ENCODE measurements at regions not wholly inside any gene's neighbourhood (a gene's known extent, or its start where the extent isn't known, plus 50 kb on each side); places are given as distances from the start of the nearest gene placed in this dataset.

DNA sequence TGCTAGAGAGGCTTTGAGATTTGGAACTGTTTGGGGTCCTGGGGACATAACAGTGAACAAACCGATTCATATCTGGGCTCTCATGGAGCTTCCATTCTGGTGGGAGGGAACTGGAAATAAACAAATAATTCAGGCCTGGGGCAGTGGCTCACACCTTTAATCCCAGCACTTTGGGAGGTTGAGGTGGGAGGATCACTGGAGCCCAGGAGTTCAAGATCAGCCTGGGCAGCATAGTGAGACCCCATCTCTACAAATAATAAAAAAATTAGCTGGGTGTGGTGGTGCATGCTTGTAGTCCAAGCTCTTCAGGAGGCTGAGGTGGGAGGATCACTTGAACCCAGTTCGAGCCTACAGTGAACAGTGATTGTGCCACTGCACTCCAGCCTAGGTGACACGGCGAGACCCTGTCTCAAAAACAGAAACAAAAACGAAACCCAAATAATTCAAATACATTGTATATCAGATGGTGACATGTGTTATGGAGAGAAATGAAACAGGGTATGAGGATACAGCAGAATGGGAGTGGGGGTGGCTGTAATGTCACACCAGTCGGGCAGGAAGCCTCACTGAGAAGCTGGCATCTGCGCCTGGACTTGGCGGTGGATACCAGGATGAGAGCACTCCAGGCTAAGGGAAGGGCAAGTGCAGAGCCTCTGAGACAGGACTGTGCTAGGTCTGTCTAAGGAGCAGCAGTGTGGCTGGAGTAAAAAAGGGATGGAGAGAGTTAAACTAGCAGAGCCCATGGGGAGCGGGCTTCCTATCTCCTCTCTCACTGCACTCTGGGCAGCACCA lies 131.1 kb upstream of the ZNF536 start:
- no peaks in the 10 kb centered on the region for H3K9me3 ChIP-seq
- no peaks in the 10 kb centered on the region for H3K4me1 ChIP-seq (ENCODE audit: control insufficient read depth in 1 of 2, low read depth in 2 of 2)
- H3K4me3 ChIP-seq = no peak overlapping the region
- no peaks in the 10 kb centered on the region for H3K27me3 ChIP-seq (replicated peaks; ENCODE audit: insufficient read depth)
- no peaks in the 10 kb centered on the region for H3K36me3 ChIP-seq
- DNase-seq (ENCODE audit: low spot score) (no peak), ATAC-seq (ENCODE audit: insufficient number of reproducible peaks, low FRiP score, low read depth) (no peak)
- TF ChIP-seq, protein P1, sequence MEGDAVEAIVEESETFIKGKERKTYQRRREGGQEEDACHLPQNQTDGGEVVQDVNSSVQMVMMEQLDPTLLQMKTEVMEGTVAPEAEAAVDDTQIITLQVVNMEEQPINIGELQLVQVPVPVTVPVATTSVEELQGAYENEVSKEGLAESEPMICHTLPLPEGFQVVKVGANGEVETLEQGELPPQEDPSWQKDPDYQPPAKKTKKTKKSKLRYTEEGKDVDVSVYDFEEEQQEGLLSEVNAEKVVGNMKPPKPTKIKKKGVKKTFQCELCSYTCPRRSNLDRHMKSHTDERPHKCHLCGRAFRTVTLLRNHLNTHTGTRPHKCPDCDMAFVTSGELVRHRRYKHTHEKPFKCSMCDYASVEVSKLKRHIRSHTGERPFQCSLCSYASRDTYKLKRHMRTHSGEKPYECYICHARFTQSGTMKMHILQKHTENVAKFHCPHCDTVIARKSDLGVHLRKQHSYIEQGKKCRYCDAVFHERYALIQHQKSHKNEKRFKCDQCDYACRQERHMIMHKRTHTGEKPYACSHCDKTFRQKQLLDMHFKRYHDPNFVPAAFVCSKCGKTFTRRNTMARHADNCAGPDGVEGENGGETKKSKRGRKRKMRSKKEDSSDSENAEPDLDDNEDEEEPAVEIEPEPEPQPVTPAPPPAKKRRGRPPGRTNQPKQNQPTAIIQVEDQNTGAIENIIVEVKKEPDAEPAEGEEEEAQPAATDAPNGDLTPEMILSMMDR (IDR thresholded peaks at IDR 0.05) = no peak
- H3K27ac ChIP-seq = no peak overlapping the region

- Histone ChIP-seq H3K27me3 (replicated peaks; ENCODE audit: insufficient read depth) (no peaks in the 10 kb centered on the region), H3K9me3 (no peaks in the 10 kb centered on the region), H3K36me3 (no peaks in the 10 kb centered on the region), H3K27ac (no peak overlapping the region), H3K4me3 (no peak overlapping the region), H3K4me1 (ENCODE audit: control insufficient read depth in 1 of 2, low read depth in 2 of 2) (no peaks in the 10 kb centered on the region)
- DNase-seq (ENCODE audit: low spot score) (no peak), ATAC-seq (ENCODE audit: insufficient number of reproducible peaks, low FRiP score, low read depth) (no peak)
- TF ChIP-seq, protein P1 (IDR thresholded peaks at IDR 0.05) = no peak
Observed at GRCh38 chr19:30244533-30244932, 127.7 kb upstream of the ZNF536 start.

DNA sequence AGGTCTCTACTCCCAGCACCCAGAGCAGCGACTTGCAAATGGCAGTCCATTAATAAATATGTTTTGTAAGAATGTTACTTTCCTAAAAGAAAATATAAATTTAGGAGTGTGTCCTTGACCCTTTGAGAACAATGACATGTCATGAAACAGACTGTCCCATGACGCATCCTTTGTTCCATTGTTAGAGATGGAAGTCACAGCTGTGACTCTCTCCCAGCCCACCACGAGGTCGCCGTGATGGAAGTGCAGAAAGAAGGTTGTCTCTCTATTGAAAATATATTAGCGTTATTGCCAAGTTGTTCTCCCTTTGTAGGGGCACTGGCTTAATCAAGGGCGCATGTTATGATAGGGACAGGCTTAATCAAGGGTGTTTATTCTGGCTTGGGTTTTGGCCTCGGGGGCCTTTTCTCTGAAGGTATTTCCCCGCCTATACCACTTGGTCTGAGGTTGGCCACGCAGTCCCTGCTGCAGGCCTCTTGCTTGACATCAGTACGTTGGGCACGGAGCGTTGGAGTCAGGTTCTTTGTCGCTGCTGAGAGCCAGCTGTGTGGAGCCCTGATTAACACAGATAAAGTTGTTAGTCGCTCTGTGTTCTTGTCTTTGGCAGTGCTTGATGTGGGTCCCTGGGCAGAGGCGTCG lies 126.7 kb upstream of the ZNF536 start:
- TF ChIP-seq, protein P1 (IDR thresholded peaks at IDR 0.05) = no peak
- Histone ChIP-seq H3K27ac (no peak overlapping the region), H3K9me3 (no peaks in the 10 kb centered on the region), H3K36me3 (no peaks in the 10 kb centered on the region), H3K4me3 (no peak overlapping the region), H3K27me3 (replicated peaks; ENCODE audit: insufficient read depth) (no peaks in the 10 kb centered on the region), H3K4me1 (ENCODE audit: control insufficient read depth in 1 of 2, low read depth in 2 of 2) (no peaks in the 10 kb centered on the region)
- ATAC-seq (ENCODE audit: insufficient number of reproducible peaks, low FRiP score, low read depth) = no peak
- DNase-seq (ENCODE audit: low spot score) = no peak

DNA sequence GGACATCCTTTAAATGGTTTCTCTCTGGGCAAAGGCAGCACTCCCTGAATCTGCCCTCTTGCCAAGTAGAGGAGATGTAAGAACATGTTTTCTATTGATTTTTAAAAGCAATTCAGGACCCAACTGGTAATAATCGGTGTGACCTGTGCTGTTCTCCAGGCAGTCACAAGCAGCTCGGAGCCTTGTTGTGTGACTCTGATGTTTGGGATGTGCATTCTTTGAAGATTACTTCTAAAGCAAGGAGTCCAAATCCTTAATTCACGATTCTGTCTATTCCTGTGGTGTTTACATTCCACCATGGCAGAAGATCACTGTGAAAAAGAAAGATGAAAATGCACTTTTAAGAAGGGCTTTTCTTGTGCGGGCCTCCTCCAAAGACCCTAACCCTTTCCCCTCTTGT lies 122.3 kb upstream of the ZNF536 start:
- H3K36me3 ChIP-seq = no peaks in the 10 kb centered on the region
- no peak overlapping the region for H3K4me3 ChIP-seq
- H3K27me3 ChIP-seq (replicated peaks; ENCODE audit: insufficient read depth) = no peaks in the 10 kb centered on the region
- TF ChIP-seq, protein P1 (IDR thresholded peaks at IDR 0.05) = no peak
- H3K9me3 ChIP-seq = no peaks in the 10 kb centered on the region
- H3K27ac ChIP-seq = no peak overlapping the region
- ATAC-seq (ENCODE audit: insufficient number of reproducible peaks, low FRiP score, low read depth) = no peak
- no peaks in the 10 kb centered on the region for H3K4me1 ChIP-seq (ENCODE audit: control insufficient read depth in 1 of 2, low read depth in 2 of 2)
- no peak for DNase-seq (ENCODE audit: low spot score)

- no peaks in the 10 kb centered on the region for H3K9me3 ChIP-seq
- H3K4me3 ChIP-seq = no peak overlapping the region
- H3K27ac ChIP-seq = no peak overlapping the region
- ATAC-seq (ENCODE audit: insufficient number of reproducible peaks, low FRiP score, low read depth) = no peak
- H3K36me3 ChIP-seq = no peaks in the 10 kb centered on the region
- TF ChIP-seq, protein P1 (IDR thresholded peaks at IDR 0.05) = no peak
- no peaks in the 10 kb centered on the region for H3K27me3 ChIP-seq (replicated peaks; ENCODE audit: insufficient read depth)
- no peaks in the 10 kb centered on the region for H3K4me1 ChIP-seq (ENCODE audit: control insufficient read depth in 1 of 2, low read depth in 2 of 2)
- no peak for DNase-seq (ENCODE audit: low spot score)
Observed at GRCh38 chr19:30252214-30252613, 120.0 kb upstream of the ZNF536 start.

Measured in thoracic aorta (tissue), 2 donors.